Mesenchymal stem cell (in vitro differentiated cells and primary cell): ENCODE measurements at regions not wholly inside any gene's neighbourhood (a gene's known extent, or its start where the extent isn't known, plus 50 kb on each side); places are given as distances from the start of the nearest gene placed in this dataset.

Source experiments
- DNase-seq: peaks from one replicate; pipeline ENCODE4 v3.0.0-alpha.2; 2013
- H2AFZ ChIP-seq: one replicate; pipeline ENCODE4 v1.6.1; 2013; ENCODE audit warnings: low read depth, mild to moderate bottlenecking, control low read depth, inconsistent platforms, low read length, moderate library complexity
- H2AK5ac ChIP-seq: 2 replicates; pipeline ENCODE4 v1.6.1; 2013; ENCODE audit warnings: low read length, moderate library complexity, mild to moderate bottlenecking, inconsistent platforms; ENCODE audit not compliant: severe bottlenecking
- H2BK120ac ChIP-seq: one replicate; pipeline ENCODE4 v1.6.1; 2013; ENCODE audit warnings: low read depth, mild to moderate bottlenecking, inconsistent platforms, low read length, moderate library complexity
- H2BK12ac ChIP-seq, 2 experiments: one replicate each; pipeline ENCODE4 v1.6.1; 2013; ENCODE audit warnings: inconsistent platforms in 2 of 2, low read length in 2 of 2, mild to moderate bottlenecking in 2 of 2, moderate library complexity in 2 of 2, control low read depth in 1 of 2
- H2BK15ac ChIP-seq: one replicate; pipeline ENCODE4 v1.6.1; 2013; ENCODE audit warnings: mild to moderate bottlenecking, low read depth, inconsistent platforms; ENCODE audit not compliant: poor library complexity, severe bottlenecking
- H2BK5ac ChIP-seq: 2 replicates; pipeline ENCODE4 v1.6.1; 2013; ENCODE audit warnings: low read depth, mild to moderate bottlenecking, low read length, control low read depth, inconsistent platforms; ENCODE audit not compliant: poor library complexity, severe bottlenecking
- H3K14ac ChIP-seq, 2 experiments: one replicate each; pipeline ENCODE4 v1.6.1; 2013; ENCODE audit warnings: inconsistent platforms in 2 of 2, low read length in 2 of 2, control low read depth in 1 of 2, mild to moderate bottlenecking in 1 of 2, moderate library complexity in 1 of 2
- H3K18ac ChIP-seq, 2 experiments: one replicate each; pipeline ENCODE4 v1.6.1; 2013; ENCODE audit warnings: inconsistent platforms in 2 of 2, low read length in 2 of 2, control low read depth in 1 of 2, low read depth in 1 of 2, mild to moderate bottlenecking in 1 of 2
- H3K23ac ChIP-seq, 2 experiments: one replicate each; pipeline ENCODE4 v1.6.1; 2013; ENCODE audit warnings: inconsistent platforms in 2 of 2, low read length in 2 of 2, mild to moderate bottlenecking in 2 of 2, moderate library complexity in 2 of 2, control low read depth in 1 of 2
- H3K27ac ChIP-seq: 2 replicates; pipeline ENCODE4 v1.5.1; 2013; ENCODE audit warnings: mild to moderate bottlenecking, moderate library complexity, low read length, control low read depth, inconsistent platforms; ENCODE audit not compliant: poor library complexity, severe bottlenecking
- H3K27me3 ChIP-seq, 2 experiments: 2 replicates each; pipeline versions ENCODE4 v1.6.1 to v1.7.0; 2013; ENCODE audit warnings: low read length in 2 of 2, mild to moderate bottlenecking in 2 of 2, moderate library complexity in 2 of 2, control low read depth in 1 of 2, inconsistent platforms in 1 of 2; ENCODE audit not compliant: control insufficient read depth in 1 of 2, insufficient read depth in 1 of 2
- H3K36me3 ChIP-seq, 2 experiments: 2 replicates each; pipeline versions ENCODE4 v1.6.1 to v1.7.0; 2013; ENCODE audit warnings: low read length in 2 of 2, control low read depth in 1 of 2, inconsistent platforms in 1 of 2, low read depth in 1 of 2, mild to moderate bottlenecking in 1 of 2; ENCODE audit not compliant: insufficient read depth in 2 of 2, control insufficient read depth in 1 of 2
- H3K4ac ChIP-seq, 2 experiments: one replicate each; pipeline ENCODE4 v1.6.1; 2013; ENCODE audit warnings: inconsistent platforms in 2 of 2, low read length in 2 of 2, mild to moderate bottlenecking in 2 of 2, moderate library complexity in 2 of 2, control low read depth in 1 of 2, low read depth in 1 of 2
- H3K4me1 ChIP-seq: 2 replicates; pipeline ENCODE4 v1.6.1; 2013; ENCODE audit warnings: low read depth, low read length, control low read depth; ENCODE audit not compliant: control insufficient read depth, insufficient read depth
- H3K4me2 ChIP-seq: 2 replicates; pipeline ENCODE4 v1.6.1; 2013; ENCODE audit warnings: low read length, mild to moderate bottlenecking, inconsistent platforms; ENCODE audit not compliant: poor library complexity, severe bottlenecking
- H3K4me3 ChIP-seq, 2 experiments: 2 replicates each; pipeline versions ENCODE4 v1.5.1 to v1.7.0; 2013; ENCODE audit warnings: low read length in 2 of 2, mild to moderate bottlenecking in 2 of 2, control low read depth in 1 of 2, low read depth in 1 of 2; ENCODE audit not compliant: insufficient read depth in 1 of 2
- H3K79me1 ChIP-seq: replicated peaks from 2 replicates; pipeline ENCODE4 v1.6.1; 2013; ENCODE audit warnings: mild to moderate bottlenecking, control low read depth, low read length, inconsistent platforms; ENCODE audit not compliant: poor library complexity, severe bottlenecking
- H3K9ac ChIP-seq: 2 replicates; pipeline ENCODE4 v1.7.0; 2013; ENCODE audit warnings: mild to moderate bottlenecking, low read length, moderate library complexity
- H3K9me3 ChIP-seq: 2 replicates; pipeline ENCODE4 v1.7.0; 2013; ENCODE audit warnings: mild to moderate bottlenecking, low read length; ENCODE audit not compliant: control insufficient read depth
- H4K8ac ChIP-seq: one replicate; pipeline ENCODE4 v1.6.1; 2013; ENCODE audit warnings: inconsistent platforms, mild to moderate bottlenecking, low read length, moderate library complexity
- H4K91ac ChIP-seq: one replicate; pipeline ENCODE4 v1.6.1; 2013; ENCODE audit warnings: mild to moderate bottlenecking, low read length, inconsistent platforms
- WGBS: methylation state at CpG from one replicate; pipeline ENCODE4 v1.1.7; 2013; ENCODE audit warnings: mixed read lengths; 5-methylcytosine and 5-hydroxymethylcytosine counted together

DNA sequence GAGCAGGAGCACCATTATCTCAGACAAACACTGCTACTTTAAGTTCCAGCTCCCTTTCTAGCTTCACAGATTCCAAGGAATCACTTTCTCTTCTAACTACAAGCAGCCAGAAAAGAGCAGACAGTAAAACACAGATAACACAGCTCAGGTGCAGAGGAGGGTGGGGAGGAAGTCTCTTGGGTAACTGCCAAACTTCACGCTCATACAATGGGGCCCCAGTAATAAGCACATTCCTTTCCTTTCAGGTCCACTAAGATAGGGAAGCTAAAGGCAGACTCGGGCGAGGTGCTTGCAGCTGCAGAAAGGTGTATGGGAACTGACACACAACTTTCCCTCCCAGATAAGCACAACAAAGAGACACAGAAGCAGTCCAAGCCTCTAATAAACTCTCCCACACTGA is 69.2 kb upstream of the OR9G4 start:
- Histone ChIP-seq H2AK5ac (no peak overlapping the region), H2AFZ (no peak overlapping the region), H3K4ac (no peak overlapping the region), H3K9me3 (no peaks in the 10 kb centered on the region), H3K23ac (no peak overlapping the region), H2BK120ac (no peak overlapping the region), H4K8ac (no peak overlapping the region), H2BK12ac (no peak overlapping the region), H3K4me2 (no peak overlapping the region), H3K27ac (no peak overlapping the region), H4K91ac (no peak overlapping the region), H3K36me3 (no peaks in the 10 kb centered on the region), H2BK15ac (no peak overlapping the region), H3K9ac (no peak overlapping the region), H3K27me3 (peaks cover 0 to 15% of the 10 kb centered on the region in 2 experiments), H3K14ac (no peak overlapping the region), H3K18ac (no peak overlapping the region), H3K4me3 (no peak overlapping the region), H2BK5ac (no peak overlapping the region), H3K4me1 (no peaks in the 10 kb centered on the region), H3K79me1 (no peaks in the 10 kb centered on the region)
- no peak for DNase-seq
- WGBS = 83% methylated on average over 3 of the region's 3 CpGs

DNA sequence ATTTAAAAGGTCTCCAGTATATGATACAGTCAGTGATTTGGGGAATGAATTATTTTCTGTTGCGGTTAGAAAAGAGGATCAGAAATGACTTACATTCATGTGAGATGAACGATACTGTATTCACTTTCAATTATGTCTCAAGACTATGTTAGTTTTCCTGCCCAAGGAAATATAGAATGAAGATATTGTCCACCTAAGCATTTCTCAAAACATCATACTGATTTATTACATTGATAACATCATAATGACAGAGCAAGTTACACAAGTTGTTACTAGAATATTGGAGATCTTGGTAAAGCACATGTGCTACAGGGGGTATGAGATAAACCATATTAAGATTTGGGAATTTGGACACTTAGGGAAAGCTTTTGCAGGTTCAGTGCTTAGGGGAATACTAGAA is 67.8 kb upstream of the OR9G4 start:
- Histone ChIP-seq H4K91ac (no peak overlapping the region), H3K27ac (no peak overlapping the region), H3K4me2 (no peak overlapping the region), H3K4me3 (no peak overlapping the region), H2AK5ac (no peak overlapping the region), H2BK15ac (no peak overlapping the region), H2BK120ac (no peak overlapping the region), H4K8ac (no peak overlapping the region), H3K9me3 (no peaks in the 10 kb centered on the region), H3K27me3 (peaks cover 0 to 15% of the 10 kb centered on the region in 2 experiments), H3K18ac (no peak overlapping the region), H3K9ac (no peak overlapping the region), H3K14ac (no peak overlapping the region), H3K4me1 (no peaks in the 10 kb centered on the region), H2AFZ (no peak overlapping the region), H3K36me3 (no peaks in the 10 kb centered on the region), H2BK5ac (no peak overlapping the region), H3K23ac (no peak overlapping the region), H3K4ac (no peak overlapping the region), H2BK12ac (no peak overlapping the region), H3K79me1 (no peaks in the 10 kb centered on the region)
- WGBS = no CpG with 5 or more reads among the region's 2 CpGs
- no peak for DNase-seq

DNA sequence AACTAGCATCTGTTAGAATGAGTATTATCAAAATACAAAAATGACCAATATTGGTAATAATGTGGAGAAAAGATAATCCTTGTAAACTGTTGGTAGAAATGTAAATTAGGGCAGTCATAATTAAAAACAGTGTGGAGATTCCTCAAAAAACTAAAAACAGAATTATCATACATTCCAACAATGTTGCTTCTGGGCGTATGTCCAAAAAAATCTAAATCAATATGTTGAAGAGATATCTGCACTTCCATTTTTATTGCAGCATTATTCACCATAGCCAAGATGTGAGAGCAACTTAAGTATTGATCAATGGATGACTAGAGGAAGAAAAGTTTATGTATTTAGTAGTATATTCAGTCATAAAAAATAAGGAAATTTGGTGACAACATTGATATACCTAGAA is 59.8 kb upstream of the OR9G4 start:
- no peak overlapping the region for H2BK15ac ChIP-seq
- no peaks in the 10 kb centered on the region for H3K4me1 ChIP-seq
- H3K14ac ChIP-seq = no peak overlapping the region
- H2BK120ac ChIP-seq = no peak overlapping the region
- H2AK5ac ChIP-seq = no peak overlapping the region
- no peak overlapping the region for H3K4ac ChIP-seq
- no peak overlapping the region for H3K23ac ChIP-seq
- no peaks in the 10 kb centered on the region for H3K9me3 ChIP-seq
- no peak overlapping the region for H3K4me2 ChIP-seq
- no peak overlapping the region for H3K27ac ChIP-seq
- H2AFZ ChIP-seq = no peak overlapping the region
- no peak overlapping the region for H4K91ac ChIP-seq
- H3K9ac ChIP-seq = no peak overlapping the region
- no CpG with 5 or more reads among the region's 1 CpG for WGBS
- H2BK12ac ChIP-seq = no peak overlapping the region
- H2BK5ac ChIP-seq = no peak overlapping the region
- H3K36me3 ChIP-seq = no peaks in the 10 kb centered on the region
- H3K18ac ChIP-seq = no peak overlapping the region
- no peak overlapping the region for H3K4me3 ChIP-seq
- no peaks in the 10 kb centered on the region for H3K79me1 ChIP-seq
- DNase-seq = no peak
- H3K27me3 ChIP-seq = no peaks in the 10 kb centered on the region
- no peak overlapping the region for H4K8ac ChIP-seq

DNA sequence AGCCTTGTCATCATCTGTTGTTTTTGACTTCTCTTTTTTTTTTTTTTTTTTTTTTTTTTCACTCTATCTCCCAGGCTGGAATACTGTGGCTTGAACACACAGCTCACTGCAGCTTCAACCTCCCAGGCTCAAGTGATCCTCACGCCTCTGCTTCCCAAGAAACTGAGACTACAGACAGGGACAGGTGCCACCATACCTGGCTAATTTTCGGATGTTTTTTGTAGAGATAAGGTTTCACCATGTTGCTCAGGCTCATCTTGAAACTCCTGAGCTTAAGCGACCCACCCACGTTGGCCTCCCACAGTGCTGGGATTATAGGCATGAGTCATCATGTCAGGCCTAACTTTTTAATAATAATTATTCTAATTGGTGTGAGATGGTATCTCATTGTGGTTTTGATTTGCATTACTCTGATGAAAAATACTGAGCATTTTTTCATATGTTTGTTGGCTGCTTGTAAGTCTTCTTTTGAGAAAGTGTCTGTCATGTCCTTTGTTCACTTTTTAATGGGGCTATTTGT is 51.3 kb upstream of the OR9G4 start:
- Histone ChIP-seq H3K14ac (no peak overlapping the region), H3K36me3 (no peaks in the 10 kb centered on the region), H3K9ac (no peak overlapping the region), H3K4me2 (no peak overlapping the region), H3K27me3 (no peaks in the 10 kb centered on the region), H3K9me3 (no peaks in the 10 kb centered on the region), H3K4ac (no peak overlapping the region), H3K27ac (no peak overlapping the region), H3K79me1 (no peaks in the 10 kb centered on the region), H2AK5ac (no peak overlapping the region), H2BK120ac (no peak overlapping the region), H4K91ac (no peak overlapping the region), H2AFZ (no peak overlapping the region), H3K4me3 (no peak overlapping the region), H3K23ac (no peak overlapping the region), H3K18ac (no peak overlapping the region), H4K8ac (no peak overlapping the region), H2BK12ac (no peak overlapping the region), H3K4me1 (no peaks in the 10 kb centered on the region), H2BK5ac (no peak overlapping the region), H2BK15ac (no peak overlapping the region)
- whole genome bisulfite sequencing = 69% methylated on average over 4 of the region's 4 CpGs
- no peak for DNase-seq
